ENCODE measurements at regions not wholly inside any gene's neighbourhood (a gene's known extent, or its start where the extent isn't known, plus 50 kb on each side); places are given as distances from the start of the nearest gene placed in this dataset.
A peak's percentile ranks its signal among the peaks of the same experiment; 100 is the strongest.

DNA sequence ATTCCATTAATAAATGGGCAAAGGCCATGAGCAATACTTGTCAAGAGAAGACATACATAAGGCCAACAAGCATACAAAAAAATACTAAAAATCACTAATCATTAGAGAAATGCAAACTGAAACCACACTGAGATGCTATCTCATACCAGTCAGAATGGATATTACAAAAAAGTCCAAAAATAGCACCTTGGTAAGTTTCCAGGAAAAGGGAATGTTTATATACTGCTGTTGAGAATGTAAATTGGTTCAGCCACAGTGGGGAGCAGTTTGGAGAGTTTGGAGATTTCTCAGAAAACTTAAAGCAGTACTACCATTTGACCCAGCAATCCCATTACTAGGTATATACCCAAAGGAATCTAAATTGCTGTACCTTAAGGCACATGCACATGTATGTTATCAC, 467.7 kb downstream of the CDH11 start:
- DNase-seq (ENCODE audit: low read depth): peak; percentile 1

DNA sequence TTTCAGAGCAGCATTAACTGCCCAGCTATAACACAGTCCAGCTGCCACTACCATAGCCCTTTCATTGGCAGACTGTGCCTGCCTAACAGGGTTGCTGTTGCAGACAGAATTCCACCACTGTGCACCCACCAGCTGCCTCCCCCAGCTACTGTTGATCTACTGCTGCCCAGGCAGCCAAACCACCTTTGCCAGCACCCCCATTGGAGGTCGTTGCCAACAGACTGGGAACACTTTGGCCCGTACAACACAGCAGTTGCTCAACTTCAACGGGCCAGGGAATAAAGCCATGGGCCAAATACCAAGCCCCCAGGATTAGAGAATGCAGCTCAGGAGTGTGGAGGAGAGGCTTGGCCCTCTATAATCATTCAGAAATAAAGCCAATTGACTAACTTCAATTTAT, 473.6 kb downstream of the CDH11 start:
- no peak for DNase-seq (ENCODE audit: low read depth)

DNA sequence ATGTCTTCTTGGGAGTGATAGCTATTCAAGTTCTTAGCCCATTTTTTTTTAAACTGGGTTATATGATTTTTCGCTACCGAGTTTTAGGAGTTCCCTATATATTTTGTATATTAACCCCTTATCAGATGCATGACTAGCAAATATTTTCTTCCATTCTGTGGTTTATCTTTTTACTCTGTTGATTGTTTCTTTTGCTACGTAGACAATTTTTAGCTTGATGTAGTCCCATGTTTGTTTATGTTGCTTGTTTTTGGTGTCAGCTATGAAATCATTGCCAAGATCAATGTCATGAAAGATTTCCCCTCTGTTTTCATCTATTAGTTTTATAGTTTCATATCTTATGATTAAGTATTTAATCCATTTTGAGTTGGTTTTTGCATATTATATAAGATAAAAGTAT, 480.5 kb downstream of the CDH11 start:
- DNase-seq (ENCODE audit: low read depth): no peak

DNA sequence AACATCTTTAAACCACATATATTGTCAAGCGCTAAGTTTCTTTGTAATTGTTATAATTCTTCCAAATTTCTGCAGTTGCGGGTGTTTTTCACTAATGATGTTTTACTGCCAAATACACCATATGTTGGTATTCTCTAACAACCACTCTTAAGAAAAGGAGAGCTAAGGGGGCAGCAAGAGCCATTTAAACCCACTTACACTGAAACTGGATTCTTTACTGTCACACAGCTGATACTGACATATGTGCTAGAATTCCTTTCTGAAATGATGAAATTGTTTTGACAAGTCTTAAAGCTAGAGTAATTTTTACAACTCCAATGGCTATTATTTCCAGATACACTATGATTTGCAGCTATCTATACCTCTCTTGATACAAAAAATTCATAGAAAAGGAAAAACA, 483.1 kb downstream of the CDH11 start:
- DNase-seq (ENCODE audit: low read depth): no peak

DNA sequence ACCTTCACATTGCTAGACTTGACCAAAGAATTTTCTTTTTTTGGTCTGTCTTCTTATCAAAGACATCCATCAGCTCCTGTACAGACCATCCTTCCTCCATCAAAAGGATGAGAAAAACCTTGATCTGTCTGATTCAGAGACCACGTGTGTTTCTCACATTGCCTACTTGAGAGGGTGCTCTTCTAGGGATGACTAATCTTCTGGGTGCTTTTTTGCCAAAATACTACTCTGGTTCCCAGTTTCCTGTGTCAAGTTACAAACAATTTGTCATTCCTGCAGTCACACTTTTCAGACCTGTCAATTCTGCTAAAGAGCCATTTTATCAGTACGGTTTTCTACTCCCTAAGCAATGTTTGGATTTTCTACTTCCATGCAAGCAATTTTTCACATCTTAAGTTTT, 492.2 kb downstream of the CDH11 start:
- peak; percentile 0 for DNase-seq (ENCODE audit: low read depth)

DNA sequence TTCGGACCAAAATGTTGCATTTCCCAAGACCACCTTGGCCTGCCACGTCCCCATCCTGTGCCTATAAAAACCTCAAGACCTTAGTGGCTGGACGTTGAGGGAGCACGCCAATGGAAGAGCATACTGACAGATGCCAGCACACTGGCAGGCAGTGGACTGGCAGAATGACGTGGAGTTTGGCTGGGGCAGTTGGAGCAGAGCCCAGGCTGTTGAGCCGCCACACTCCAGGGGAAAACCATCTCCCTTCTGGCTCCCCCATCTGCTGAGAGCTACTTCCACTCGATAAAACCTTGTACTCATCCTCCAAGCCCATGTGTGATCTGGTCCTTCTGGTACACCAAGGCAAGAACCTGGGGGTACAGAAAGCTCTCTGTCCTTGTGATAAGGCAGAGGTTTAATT, 494.1 kb downstream of the CDH11 start:
- no peak for DNase-seq (ENCODE audit: low read depth)

DNA sequence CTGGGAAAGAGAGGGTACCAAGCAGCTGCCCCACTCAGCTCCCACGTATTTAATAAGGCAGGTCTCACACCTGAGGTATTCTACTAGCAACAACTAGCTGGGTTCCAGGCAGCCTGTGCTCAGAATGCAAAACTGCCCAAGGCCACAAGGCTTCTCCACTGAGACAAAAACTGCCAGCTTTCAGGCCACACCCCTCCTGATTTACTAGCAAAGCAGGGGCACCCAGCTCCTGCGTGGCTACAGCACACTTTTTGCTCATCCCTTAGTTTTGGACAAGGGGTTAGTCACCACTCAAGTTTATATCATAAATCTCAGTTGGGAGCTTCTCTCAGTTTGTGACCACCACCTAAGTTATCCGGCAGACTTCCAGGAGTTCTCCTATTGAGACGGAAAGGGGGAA, 494.6 kb downstream of the CDH11 start:
- no peak for DNase-seq (ENCODE audit: low read depth)

DNA sequence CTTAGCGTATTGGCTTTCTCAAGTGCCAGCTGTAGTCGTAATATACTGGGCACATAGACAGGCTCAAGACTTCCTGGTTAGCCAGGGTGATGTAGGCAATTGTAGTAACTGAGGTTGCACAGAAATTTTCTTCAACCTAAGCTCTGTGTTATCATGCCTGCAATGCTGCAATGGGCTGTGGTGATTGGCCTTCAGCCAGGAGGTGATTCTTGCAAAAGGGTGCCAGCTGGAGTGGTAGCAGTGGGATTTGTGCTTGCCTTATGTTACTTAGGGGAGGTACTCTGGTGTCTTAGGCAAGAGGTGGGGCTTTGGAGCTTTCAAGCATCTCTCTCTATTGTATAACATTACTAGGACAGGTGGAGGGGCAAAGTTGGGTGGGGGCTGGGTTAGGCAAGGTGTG, 495.1 kb downstream of the CDH11 start:
- DNase-seq (ENCODE audit: low read depth): peak; percentile 39

DNA sequence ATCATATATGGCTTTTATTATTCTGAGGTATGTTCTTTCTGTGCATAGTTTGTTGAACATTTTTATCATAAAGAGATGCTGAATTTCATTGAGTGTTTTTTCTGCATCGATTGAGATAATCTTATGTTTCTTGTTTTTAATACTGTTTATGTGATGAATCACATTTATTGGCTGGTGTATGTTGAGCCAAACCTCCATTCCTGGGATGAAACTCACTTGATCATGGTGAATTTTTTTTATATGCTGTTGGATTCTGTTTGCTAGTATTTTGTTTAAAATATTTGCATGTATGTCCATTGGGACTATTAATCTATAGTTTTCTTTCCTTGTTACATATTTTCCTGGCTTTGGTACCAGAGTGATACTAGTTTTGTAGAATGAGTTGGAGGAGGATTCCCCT, 500.2 kb downstream of the CDH11 start:
- no peak for DNase-seq (ENCODE audit: low read depth)

DNA sequence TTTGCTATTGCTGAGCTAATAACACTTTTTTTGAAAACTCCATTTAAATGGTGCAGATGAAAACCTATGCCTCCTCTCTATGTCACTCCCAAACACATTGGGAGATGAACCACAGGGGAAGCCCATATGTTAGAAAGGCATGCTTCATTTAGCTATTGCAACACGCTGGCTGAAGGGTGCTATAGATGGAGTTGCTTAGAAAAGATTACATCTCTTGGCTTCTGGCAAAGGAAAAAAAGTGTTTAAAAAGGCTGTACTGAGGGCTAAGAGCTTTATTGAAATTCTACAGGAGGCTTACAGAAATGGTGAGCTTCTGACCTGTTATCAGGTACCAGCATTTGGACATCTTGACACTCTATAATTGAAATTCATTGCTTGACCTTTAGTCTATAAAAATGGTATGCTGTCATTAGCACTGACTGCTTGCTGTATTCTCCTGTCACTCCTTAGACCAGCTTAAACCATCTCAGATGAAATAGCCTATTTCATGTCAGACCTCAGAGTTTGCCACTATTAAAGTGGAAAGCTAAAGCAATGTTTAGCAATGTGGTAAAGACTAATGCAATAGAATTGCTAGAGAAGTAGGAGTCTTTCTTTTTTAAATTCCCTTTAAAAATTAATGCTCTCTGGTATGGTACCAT, 503.9 kb downstream of the CDH11 start:
- no peak for DNase-seq (ENCODE audit: low read depth)

DNA sequence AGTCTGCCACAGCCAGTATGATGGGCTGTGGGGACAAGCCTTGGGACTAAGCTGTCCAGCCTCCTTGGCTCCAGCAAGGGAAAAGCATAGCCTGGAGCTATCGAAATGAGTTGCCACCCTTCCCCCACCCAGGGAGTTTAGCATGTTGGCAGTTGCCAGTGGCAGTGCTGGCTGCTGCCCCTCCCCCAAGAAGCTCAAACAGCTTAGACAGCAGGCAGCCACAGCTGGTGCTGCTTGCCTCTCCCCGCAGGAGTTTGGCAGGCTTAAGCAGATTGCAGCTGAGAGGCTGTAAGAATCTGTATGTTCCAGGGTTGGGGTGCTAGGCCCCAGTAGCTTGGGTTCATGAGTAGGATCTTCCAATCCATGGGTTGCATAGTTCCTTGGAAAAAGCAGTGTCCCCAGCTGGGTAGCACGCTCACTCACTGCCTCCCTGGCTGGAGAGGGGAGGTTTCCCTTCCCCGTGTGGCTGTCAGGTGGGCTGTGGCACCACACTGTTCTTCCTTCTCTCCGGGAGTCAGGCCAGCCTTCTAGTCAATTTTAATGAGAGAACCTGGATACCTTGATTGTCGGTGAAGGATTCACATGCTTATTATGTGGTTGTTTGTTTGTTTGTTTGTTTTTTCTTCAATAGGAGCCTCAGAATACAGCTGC, 506.1 kb downstream of the CDH11 start:
- DNase-seq (ENCODE audit: low read depth): peak; percentile 1

DNA sequence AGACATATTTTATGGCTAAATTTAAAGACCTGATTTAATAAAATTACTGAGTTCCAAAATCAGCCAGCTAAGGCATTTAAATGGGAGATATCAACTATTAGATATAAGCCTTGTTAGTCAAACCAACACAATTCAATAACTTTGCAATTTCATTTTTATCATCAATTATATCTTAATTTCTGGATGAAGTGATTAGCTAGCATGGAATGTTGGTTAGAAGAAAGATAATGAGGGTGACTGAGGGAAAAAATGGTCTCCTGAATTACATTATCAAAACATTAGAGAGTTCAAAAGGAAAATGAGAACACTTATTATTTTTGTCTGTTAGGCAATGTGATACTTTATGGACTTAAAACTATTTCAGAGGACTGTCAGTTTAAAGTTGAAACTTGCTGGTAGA, 525.7 kb downstream of the CDH11 start:
- DNase-seq (ENCODE audit: low read depth): no peak

DNA sequence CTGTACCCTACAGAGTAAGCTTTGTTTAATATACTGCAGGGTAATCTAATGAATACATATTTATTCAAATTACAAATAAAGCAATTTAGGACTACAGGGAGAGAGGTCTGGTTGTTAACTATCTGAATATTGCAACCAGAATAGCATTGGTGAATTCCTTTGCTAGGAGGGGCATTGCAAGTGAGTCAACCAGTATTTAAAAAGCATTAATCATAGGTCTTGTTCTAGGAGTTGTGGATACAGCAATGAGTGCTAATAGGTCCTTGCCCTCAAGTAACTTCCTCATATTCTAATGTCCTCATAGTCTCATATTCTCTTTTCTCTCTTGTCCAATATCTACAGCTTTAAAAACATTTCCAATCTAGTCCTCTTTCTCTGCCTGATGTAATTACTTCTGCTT, 531.4 kb downstream of the CDH11 start:
- DNase-seq (ENCODE audit: low read depth): peak; percentile 33

DNA sequence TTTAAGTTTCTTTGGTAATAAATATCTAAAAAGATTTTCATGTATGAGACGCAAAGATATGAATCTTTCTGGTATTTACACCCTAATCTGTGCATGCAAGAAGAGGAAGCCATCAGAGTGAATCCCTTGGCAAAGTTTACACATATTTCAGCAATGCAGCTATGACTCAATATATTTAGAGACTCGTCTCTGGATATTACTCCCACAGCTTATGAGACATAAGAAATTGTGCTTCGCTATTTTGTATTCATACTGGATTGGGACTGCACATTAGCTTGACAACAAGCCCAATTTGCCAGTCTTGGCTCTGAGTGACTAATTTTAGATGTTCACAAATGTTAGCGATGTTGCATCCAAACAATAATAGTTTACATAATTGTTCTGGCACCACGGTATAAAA, 532.0 kb downstream of the CDH11 start:
- DNase-seq (ENCODE audit: low read depth): peak; percentile 79

DNA sequence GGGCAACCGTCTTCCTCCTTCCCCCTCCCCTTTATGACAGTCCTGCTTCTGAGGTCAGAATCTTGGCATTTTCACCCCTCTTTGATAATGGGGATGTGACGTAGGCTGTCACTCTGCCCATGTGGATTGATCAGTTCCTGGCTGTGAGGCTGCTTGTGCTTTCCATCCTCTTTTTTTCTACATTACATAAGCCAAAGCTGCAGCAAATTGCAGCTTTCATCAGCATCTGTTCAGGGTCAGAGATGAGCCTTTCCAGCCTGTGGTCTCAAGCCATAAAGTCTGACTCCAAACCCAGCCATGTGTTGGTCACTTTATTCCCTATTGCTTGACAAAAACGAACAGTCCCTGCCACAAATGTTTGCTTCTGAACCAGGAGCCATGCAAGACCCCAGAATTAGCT, 535.1 kb downstream of the CDH11 start:
- no peak for DNase-seq (ENCODE audit: low read depth)

DNA sequence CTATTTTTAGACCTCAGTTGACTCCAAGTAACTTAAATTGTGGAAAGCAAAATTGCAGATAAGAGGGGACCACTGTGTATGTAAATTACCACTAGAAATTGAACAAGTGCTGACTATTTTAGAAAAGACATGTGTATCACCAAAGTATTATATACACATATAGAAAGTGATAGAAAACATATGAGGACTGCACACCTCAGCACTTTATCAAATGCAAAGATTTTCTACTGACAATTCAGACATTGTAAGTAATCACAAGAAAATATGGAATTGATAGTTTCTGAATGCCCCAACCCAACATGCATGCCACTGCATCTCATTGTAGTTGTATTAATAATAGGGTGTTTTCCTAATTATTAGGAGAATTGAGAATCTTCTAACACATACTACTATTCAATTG, 536.5 kb downstream of the CDH11 start:
- DNase-seq (ENCODE audit: low read depth): no peak

DNA sequence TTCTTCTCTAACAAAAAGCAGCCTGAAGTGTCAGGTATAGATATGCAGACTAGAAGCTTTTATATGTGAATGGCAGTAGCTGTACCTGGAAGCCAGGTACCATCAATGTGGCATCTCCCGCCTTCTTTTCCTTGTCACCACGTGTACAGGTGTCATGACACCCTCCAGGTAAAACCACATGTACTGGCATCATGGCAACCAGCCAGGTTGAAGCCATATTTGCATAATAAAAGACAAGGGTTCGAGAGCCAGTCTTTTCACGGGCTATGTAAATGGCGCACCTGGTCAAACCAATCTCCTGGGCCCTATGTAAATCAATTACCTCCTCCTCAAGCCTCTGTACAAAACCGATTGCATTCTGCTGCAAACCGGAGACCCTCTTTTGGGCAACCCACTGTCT, 541.3 kb downstream of the CDH11 start:
- DNase-seq (ENCODE audit: low read depth): no peak

DNA sequence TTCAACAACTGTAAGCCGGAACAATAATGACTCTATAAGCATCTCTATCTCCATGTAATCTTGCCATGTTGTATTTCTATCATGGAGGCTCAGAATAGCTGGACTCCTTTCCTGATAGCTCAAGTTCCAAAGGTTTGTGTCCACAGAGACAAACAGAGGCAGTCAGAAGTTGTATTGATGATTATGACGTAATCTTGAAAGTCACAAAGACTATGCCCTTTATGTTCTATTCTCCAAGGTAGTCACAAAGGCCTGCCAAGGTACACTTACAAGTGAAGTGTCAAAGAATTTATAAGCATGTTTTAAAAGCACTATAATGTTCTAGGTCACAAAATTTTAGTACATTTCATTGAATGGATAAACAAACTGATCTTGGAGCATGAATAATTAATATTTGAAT, 542.2 kb downstream of the CDH11 start:
- no peak for DNase-seq (ENCODE audit: low read depth)

DNA sequence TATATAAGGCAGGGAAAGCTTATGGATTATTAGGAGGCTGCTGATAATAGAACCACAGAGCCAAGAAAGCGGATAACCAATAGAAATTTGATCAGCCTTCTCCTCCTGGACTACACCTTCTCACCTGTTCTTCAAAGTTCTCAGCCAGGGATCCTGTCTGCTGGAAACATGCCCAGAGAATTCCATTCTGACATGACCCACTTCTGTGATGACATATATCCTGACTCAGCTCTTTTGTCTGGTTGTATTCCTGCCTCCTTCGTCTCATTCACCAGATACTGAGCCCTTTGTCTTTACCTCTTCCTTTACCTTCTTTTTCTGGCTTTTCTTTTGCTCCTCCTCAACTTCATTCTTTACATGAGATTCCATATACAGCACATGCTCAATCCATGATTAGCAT, 576.1 kb downstream of the CDH11 start:
- DNase-seq (ENCODE audit: low read depth): peak; percentile 4

DNA sequence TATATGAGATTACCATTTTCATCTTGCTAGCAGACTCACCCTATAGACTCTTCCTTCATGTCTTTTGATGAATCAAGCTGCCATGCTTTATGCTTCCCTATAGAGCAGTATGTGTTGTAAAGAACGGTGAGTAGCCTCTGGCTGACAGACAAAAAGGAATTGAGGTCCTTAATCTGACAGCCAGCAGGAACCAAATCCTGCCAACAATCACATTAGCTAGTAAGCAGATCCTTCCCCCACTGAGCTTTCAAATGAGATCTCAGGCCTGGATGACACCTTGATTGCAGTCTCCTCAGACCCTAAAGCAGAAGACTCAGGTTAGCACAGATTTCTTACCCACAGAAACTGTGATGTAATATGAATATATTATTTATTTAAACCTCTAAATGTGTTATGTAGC, 577.0 kb downstream of the CDH11 start:
- no peak for DNase-seq (ENCODE audit: low read depth)

DNA sequence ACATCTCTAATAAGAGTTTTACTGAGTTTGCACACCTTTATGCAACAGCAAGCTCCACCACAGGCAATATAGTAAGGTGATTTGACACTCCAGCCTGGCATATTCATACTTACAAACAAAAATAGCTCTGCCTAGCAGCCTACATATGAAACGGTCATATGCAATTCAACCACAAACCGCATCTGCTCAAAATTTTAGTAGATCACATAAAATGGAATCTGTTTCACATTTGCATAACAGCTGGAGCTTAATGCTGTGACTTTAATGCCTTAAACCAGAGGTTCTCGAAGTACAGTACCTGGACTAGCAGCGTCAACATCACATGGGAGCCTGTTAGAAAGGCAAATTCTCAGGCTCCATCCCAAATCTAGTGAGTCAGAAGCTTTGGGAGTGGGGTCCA, 578.4 kb downstream of the CDH11 start:
- DNase-seq (ENCODE audit: low read depth): no peak

DNA sequence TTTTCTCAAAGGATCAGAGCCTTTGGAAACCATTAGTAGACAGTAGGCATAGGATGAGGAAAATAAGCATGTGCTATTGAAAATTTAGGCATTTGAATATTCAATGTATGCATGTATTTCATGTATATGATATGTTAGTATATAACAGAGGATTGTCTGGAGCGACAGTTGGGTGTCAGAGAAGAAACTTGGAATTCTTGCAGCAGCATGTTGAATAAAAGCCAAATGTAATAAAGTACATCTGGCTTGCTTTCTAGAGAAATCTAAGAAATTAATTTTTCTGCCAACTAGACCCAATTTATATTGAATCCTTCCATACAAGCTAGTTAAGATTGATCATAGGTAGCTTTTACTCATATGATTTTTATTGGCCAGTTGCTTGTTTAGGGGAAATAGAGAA, 578.8 kb downstream of the CDH11 start:
- DNase-seq (ENCODE audit: low read depth): no peak

DNA sequence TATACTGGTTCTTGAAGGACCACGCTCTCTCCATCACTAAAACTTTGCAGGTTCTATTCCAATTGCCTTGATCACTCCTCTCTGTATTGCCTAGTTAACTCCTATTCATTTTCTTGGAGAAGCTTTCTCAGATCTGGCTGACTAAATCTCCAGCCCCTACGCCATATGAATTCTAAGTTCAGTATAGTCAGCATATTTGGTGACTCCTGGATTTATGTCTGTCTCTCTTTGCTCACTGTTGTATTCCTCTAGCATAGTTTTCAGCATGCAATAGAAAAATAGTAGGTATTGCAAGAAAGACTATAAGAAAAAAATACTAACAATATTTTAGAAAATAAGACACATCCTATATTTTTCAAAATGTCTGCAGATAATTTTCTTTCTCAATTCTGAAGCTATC, 579.7 kb downstream of the CDH11 start:
- no peak for DNase-seq (ENCODE audit: low read depth)

DNA sequence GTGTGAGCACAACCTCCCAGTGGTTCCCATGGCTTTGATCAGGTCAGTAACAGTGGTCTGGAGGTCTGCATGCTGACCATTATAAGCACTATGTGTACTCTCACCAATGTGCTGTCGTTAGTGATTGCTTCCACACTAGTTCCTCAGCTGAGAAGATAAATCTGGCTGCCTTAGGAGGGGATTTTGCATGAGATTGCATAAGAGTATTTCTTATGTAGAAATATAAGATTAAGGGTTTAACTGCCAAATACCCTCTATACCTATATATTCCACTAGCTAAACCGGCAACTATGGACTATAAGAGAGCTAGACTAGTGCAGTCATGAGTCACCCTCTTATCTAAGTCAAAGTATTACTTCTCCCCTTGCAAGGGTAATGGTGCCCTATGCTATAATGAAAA, 580.2 kb downstream of the CDH11 start:
- no peak for DNase-seq (ENCODE audit: low read depth)

Measured in amniotic epithelial cell (primary cell).